ENCODE measurements at regions not wholly inside any gene's neighbourhood (a gene's known extent, or its start where the extent isn't known, plus 50 kb on each side); places are given as distances from the start of the nearest gene placed in this dataset.
A peak's percentile ranks its signal among the peaks of the same experiment; 100 is the strongest.
"Not testable (repeated sequence)": the region's sequence is repeated elsewhere in the genome, so short reads cannot be mapped to it uniquely, and the experiment has no call there.

GRCh38 chr19:22528956-22529355, 105.2 kb upstream of the ZNF492 start:
- Histone ChIP-seq H3K9me3 (peaks cover 0 to 97% (median 62%) of the 10 kb centered on the region in 8 donors), H3K36me3 (no peaks in the 10 kb centered on the region), H3K27ac (no peak overlapping the region), H3K4me1 (no peaks in the 10 kb centered on the region), H3K27me3 (replicated peaks in 1 of 7) (peaks cover 0 to 11% (median 0%) of the 10 kb centered on the region in 7 donors), H3K4me3 (no peak overlapping the region)
- no peak for DNase-seq
- TF ChIP-seq POLR2AphosphoS5 (IDR thresholded peaks at IDR 0.05) (no peak), POLR2A (IDR thresholded peaks at IDR 0.05) (no peak), CTCF (IDR thresholded peaks at IDR 0.05 in 8 of 11, conservative IDR thresholded peaks at IDR 0.05 in 3 of 11) (no peak)
- intact Hi-C loops (cut with DNase I; ENCODE audit: low total_unique reads), result no loop called here
- WGBS, 5 donors, result 61 to 83% (median 66%) methylated on average over 8 of the region's 8 CpGs

GRCh38 chr19:22527554-22527953, 105.4 kb upstream of the ZNF98 start:
- H3K9me3 ChIP-seq, result peaks cover 0 to 100% (median 62%) of the 10 kb centered on the region in 8 donors
- TF ChIP-seq POLR2A (IDR thresholded peaks at IDR 0.05) (no peak), POLR2AphosphoS5 (IDR thresholded peaks at IDR 0.05) (no peak), CTCF (IDR thresholded peaks at IDR 0.05 in 8 of 11, conservative IDR thresholded peaks at IDR 0.05 in 3 of 11) (no peak)
- H3K36me3 ChIP-seq, result no peaks in the 10 kb centered on the region
- H3K4me1 ChIP-seq, result no peaks in the 10 kb centered on the region
- DNase-seq, result no peak
- H3K4me3 ChIP-seq, result peak overlapping the region in 1 of 8 donors; percentile 8
- WGBS, 5 donors, result 43 to 63% (median 53%) methylated on average over 12 of the region's 12 CpGs
- H3K27ac ChIP-seq, result no peak overlapping the region
- peaks cover 0 to 9% (median 0%) of the 10 kb centered on the region in 7 donors for H3K27me3 ChIP-seq (replicated peaks in 1 of 7)
- intact Hi-C loops (cut with DNase I; ENCODE audit: low total_unique reads), result no loop called here

GRCh38 chr19:22526661-22527272, 104.6 kb upstream of the ZNF98 start:
- TF ChIP-seq CTCF (IDR thresholded peaks at IDR 0.05 in 8 of 11, conservative IDR thresholded peaks at IDR 0.05 in 3 of 11) (no peak), POLR2A (IDR thresholded peaks at IDR 0.05) (no peak)
- peaks cover 0 to under 1% (median 0%) of the 10 kb centered on the region in 7 donors for H3K27me3 ChIP-seq (replicated peaks in 1 of 7)
- H3K27ac ChIP-seq, result no peak overlapping the region
- WGBS, 5 donors, result 34 to 49% (median 41%) methylated on average over 11 of the region's 11 CpGs
- H3K36me3 ChIP-seq, result no peaks in the 10 kb centered on the region
- intact Hi-C loops (cut with DNase I; ENCODE audit: low total_unique reads), result no loop called here
- H3K9me3 ChIP-seq, result peaks cover 0 to 100% (median 58%) of the 10 kb centered on the region in 8 donors
- peak overlapping the region in 1 of 8 donors; percentile 8 for H3K4me3 ChIP-seq
- DNase-seq, result no peak
- no peaks in the 10 kb centered on the region for H3K4me1 ChIP-seq

- no peak overlapping the region for H3K27ac ChIP-seq
- peaks cover 0 to 97% (median 51%) of the 10 kb centered on the region in 8 donors for H3K9me3 ChIP-seq
- DNase-seq, result no peak
- H3K4me3 ChIP-seq, result no peak overlapping the region
- no peaks in the 10 kb centered on the region for H3K4me1 ChIP-seq
- WGBS, 5 donors, result 78 to 95% (median 92%) methylated on average over 4 of the region's 4 CpGs
- intact Hi-C loops (cut with DNase I; ENCODE audit: low total_unique reads), result no loop called here
- no peaks in the 10 kb centered on the region for H3K36me3 ChIP-seq
- no peak for TF ChIP-seq POLR2AphosphoS5 (IDR thresholded peaks at IDR 0.05)
- no peak for TF ChIP-seq CTCF (IDR thresholded peaks at IDR 0.05 in 8 of 11, conservative IDR thresholded peaks at IDR 0.05 in 3 of 11)
- TF ChIP-seq POLR2A (IDR thresholded peaks at IDR 0.05), result no peak
- H3K27me3 ChIP-seq (replicated peaks in 1 of 7), result no peaks in the 10 kb centered on the region
Measured at GRCh38 chr19:22523940-22524339, 101.8 kb upstream of the ZNF98 start.

GRCh38 chr19:22519562-22519961, 97.4 kb upstream of the ZNF98 start:
- H3K4me3 ChIP-seq; H3K36me3 ChIP-seq; H3K4me1 ChIP-seq; H3K27ac ChIP-seq; H3K27me3 ChIP-seq (replicated peaks in 1 of 7); intact Hi-C loops (cut with DNase I; ENCODE audit: low total_unique reads); DNase-seq: not testable (repeated sequence)
- WGBS, 5 donors, result 11 to 37% (median 25%) methylated on average over 12 to 13 of the region's 13 CpGs
- H3K9me3 ChIP-seq, result peaks cover 0 to 97% (median 64%) of the 10 kb centered on the region in 8 donors

Data from spleen (tissue), 11 donors.